HG02885 (cell line): ENCODE measurements at regions not wholly inside any gene's neighbourhood (a gene's known extent, or its start where the extent isn't known, plus 50 kb on each side); places are given as distances from the start of the nearest gene placed in this dataset.

Experiments
- ATAC-seq: cut with Tn5 transposase; IDR thresholded peaks from one replicate; pipeline ENCODE4 v1.9.1; 2021; ENCODE audit warnings: mild to moderate bottlenecking; ENCODE audit not compliant: unreplicated experiment, poor library complexity

- ATAC-seq: no peak
Measured at GRCh38 chr1:81635816-81636215, 164.9 kb upstream of the ADGRL2 start.

GRCh38 chr1:81634294-81634693, 166.4 kb upstream of the ADGRL2 start:
- ATAC-seq: no peak

- ATAC-seq: no peak
Measured at GRCh38 chr1:81619156-81619555, 181.6 kb upstream of the ADGRL2 start.

GRCh38 chr1:81618376-81618775, 182.4 kb upstream of the ADGRL2 start:
- ATAC-seq: no peak

GRCh38 chr1:81617308-81617967, 183.3 kb upstream of the ADGRL2 start:
- ATAC-seq: no peak

- ATAC-seq: no peak
Measured at GRCh38 chr1:81613803-81614202, 186.9 kb upstream of the ADGRL2 start.

GRCh38 chr1:81607924-81608323, 192.8 kb upstream of the ADGRL2 start:
- no peak for ATAC-seq

GRCh38 chr1:81607086-81607485, 193.6 kb upstream of the ADGRL2 start:
- ATAC-seq: no peak

- no peak for ATAC-seq
Measured at GRCh38 chr1:81606656-81607055, 194.1 kb upstream of the ADGRL2 start.

GRCh38 chr1:81605023-81605422, 195.7 kb upstream of the ADGRL2 start:
- ATAC-seq: no peak

- ATAC-seq: peak; percentile 60
Measured at GRCh38 chr1:81600878-81601622, 199.7 kb upstream of the ADGRL2 start.

GRCh38 chr1:81600363-81600762, 200.4 kb upstream of the ADGRL2 start:
- no peak for ATAC-seq

- ATAC-seq: no peak
Measured at GRCh38 chr1:81598623-81599022, 202.1 kb upstream of the ADGRL2 start.

- ATAC-seq: no peak
Measured at GRCh38 chr1:81597720-81598426, 202.9 kb upstream of the ADGRL2 start.

GRCh38 chr1:81596341-81596740, 204.4 kb upstream of the ADGRL2 start:
- ATAC-seq: no peak

- ATAC-seq: no peak
Measured at GRCh38 chr1:81594206-81594605, 206.5 kb upstream of the ADGRL2 start.

- ATAC-seq: no peak
Measured at GRCh38 chr1:81592233-81592632, 208.5 kb upstream of the ADGRL2 start.

- ATAC-seq: no peak
Measured at GRCh38 chr1:81590171-81590570, 210.6 kb upstream of the ADGRL2 start.

- no peak for ATAC-seq
Measured at GRCh38 chr1:81588149-81588548, 212.6 kb upstream of the ADGRL2 start.

- ATAC-seq: no peak
Measured at GRCh38 chr1:81587426-81587825, 213.3 kb upstream of the ADGRL2 start.

- no peak for ATAC-seq
Measured at GRCh38 chr1:81585371-81585770, 215.4 kb upstream of the ADGRL2 start.
